ENCODE measurements at regions not wholly inside any gene's neighbourhood (a gene's known extent, or its start where the extent isn't known, plus 50 kb on each side); places are given as distances from the start of the nearest gene placed in this dataset.

- no peak overlapping the region for H3K4me3 Mint-ChIP-seq (ENCODE audit: unreplicated experiment)
- no peak overlapping the region for H3K4me2 ChIP-seq (ENCODE audit: low read length)
- no peak for FAIRE-seq
- no peaks in the 10 kb centered on the region for H3K27me3 ChIP-seq (ENCODE audit: insufficient read depth, low read length)
- H3K36me3 Mint-ChIP-seq (ENCODE audit: low read depth, unreplicated experiment) = no peaks in the 10 kb centered on the region
- peaks cover 11% of the 10 kb centered on the region for H3K9me3 Mint-ChIP-seq (ENCODE audit: unreplicated experiment)
- no peak for DNase-seq (ENCODE audit: low read depth)
- no peak overlapping the region for H3K9ac ChIP-seq (ENCODE audit: low read length)
- H3K4me3 ChIP-seq (ENCODE audit: insufficient read depth, low read depth, low read length) = no peak overlapping the region
- H3K27ac Mint-ChIP-seq (ENCODE audit: unreplicated experiment) = no peak overlapping the region
- H2AFZ ChIP-seq (ENCODE audit: low read depth, low read length) = no peak overlapping the region
- H3K79me2 ChIP-seq (ENCODE audit: insufficient read depth, low read length) = no peaks in the 10 kb centered on the region
- no peak overlapping the region for H3K27ac ChIP-seq (ENCODE audit: low read depth, low read length)
- H3K9me3 ChIP-seq (ENCODE audit: insufficient read depth, low read depth, low read length) = no peaks in the 10 kb centered on the region
- H3K36me3 ChIP-seq (ENCODE audit: insufficient read depth, low read length) = no peaks in the 10 kb centered on the region
- no peaks in the 10 kb centered on the region for H4K20me1 ChIP-seq (ENCODE audit: insufficient read depth, low read length)
- H3K27me3 Mint-ChIP-seq (ENCODE audit: low read depth, unreplicated experiment) = no peaks in the 10 kb centered on the region
- H3K4me1 ChIP-seq (ENCODE audit: insufficient read depth, low read length) = peaks cover under 1% of the 10 kb centered on the region
- TF ChIP-seq CTCF (IDR thresholded peaks at IDR 0.05; ENCODE audit: insufficient read depth, low read depth, low read length) (no peak), EZH2 (IDR thresholded peaks at IDR 0.05; ENCODE audit: insufficient read depth, low read length) (no peak)
- no peaks in the 10 kb centered on the region for H3K4me1 Mint-ChIP-seq (ENCODE audit: low read depth, unreplicated experiment)
Measured at GRCh38 chr15:94064676-94065313, 166.6 kb upstream of the MCTP2 start.

GRCh38 chr15:94061041-94061440 lies 170.3 kb upstream of the MCTP2 start:
- FAIRE-seq = no peak
- no peak overlapping the region for H3K4me2 ChIP-seq (ENCODE audit: low read length)

More at GRCh38 chr15:94061041-94061440, 170.3 kb upstream of the MCTP2 start:
- H3K9me3 ChIP-seq (ENCODE audit: insufficient read depth, low read depth, low read length) = no peaks in the 10 kb centered on the region
- H3K27me3 ChIP-seq (ENCODE audit: insufficient read depth, low read length) = peaks cover 4% of the 10 kb centered on the region
- H3K27me3 Mint-ChIP-seq (ENCODE audit: low read depth, unreplicated experiment) = no peaks in the 10 kb centered on the region
- H3K79me2 ChIP-seq (ENCODE audit: insufficient read depth, low read length) = no peaks in the 10 kb centered on the region
- no peaks in the 10 kb centered on the region for H3K36me3 ChIP-seq (ENCODE audit: insufficient read depth, low read length)
- H3K36me3 Mint-ChIP-seq (ENCODE audit: low read depth, unreplicated experiment) = no peaks in the 10 kb centered on the region
- H3K27ac Mint-ChIP-seq (ENCODE audit: unreplicated experiment) = no peak overlapping the region
- no peak overlapping the region for H3K27ac ChIP-seq (ENCODE audit: low read depth, low read length)
- no peak overlapping the region for H2AFZ ChIP-seq (ENCODE audit: low read depth, low read length)
- no peaks in the 10 kb centered on the region for H3K4me1 ChIP-seq (ENCODE audit: insufficient read depth, low read length)
- H3K9me3 Mint-ChIP-seq (ENCODE audit: unreplicated experiment) = peaks cover 2% of the 10 kb centered on the region
- TF ChIP-seq EZH2 (IDR thresholded peaks at IDR 0.05; ENCODE audit: insufficient read depth, low read length) = no peak
- no peak for TF ChIP-seq CTCF (IDR thresholded peaks at IDR 0.05; ENCODE audit: insufficient read depth, low read depth, low read length)
- no peak overlapping the region for H3K4me3 Mint-ChIP-seq (ENCODE audit: unreplicated experiment)
- no peak overlapping the region for H3K9ac ChIP-seq (ENCODE audit: low read length)
- H3K4me3 ChIP-seq (ENCODE audit: insufficient read depth, low read depth, low read length) = no peak overlapping the region
- peak; percentile 24 for DNase-seq (ENCODE audit: low read depth)
- H4K20me1 ChIP-seq (ENCODE audit: insufficient read depth, low read length) = no peaks in the 10 kb centered on the region
- no peaks in the 10 kb centered on the region for H3K4me1 Mint-ChIP-seq (ENCODE audit: low read depth, unreplicated experiment)
